Osteocyte (in vitro differentiated cells): ENCODE measurements at regions not wholly inside any gene's neighbourhood (a gene's known extent, or its start where the extent isn't known, plus 50 kb on each side); places are given as distances from the start of the nearest gene placed in this dataset.

Source experiments
- DNase-seq: peaks from one replicate; pipeline ENCODE4 v3.0.0; 2021; ENCODE audit warnings: mixed read lengths; ENCODE audit not compliant: unreplicated experiment; ENCODE audit errors: extremely low spot score
- H3K27ac Mint-ChIP-seq: one replicate; pipeline ENCODE4 v1.8.0; 2021; ENCODE audit warnings: mild to moderate bottlenecking, mixed read lengths; ENCODE audit not compliant: unreplicated experiment
- H3K27me3 Mint-ChIP-seq: one replicate; pipeline ENCODE4 v1.8.0; 2021; ENCODE audit warnings: mixed read lengths; ENCODE audit not compliant: unreplicated experiment
- H3K36me3 Mint-ChIP-seq: one replicate; pipeline ENCODE4 v1.8.0; 2021; ENCODE audit warnings: mixed read lengths; ENCODE audit not compliant: unreplicated experiment
- H3K4me1 Mint-ChIP-seq: one replicate; pipeline ENCODE4 v1.8.0; 2021; ENCODE audit warnings: mixed read lengths; ENCODE audit not compliant: unreplicated experiment
- H3K4me3 Mint-ChIP-seq: one replicate; pipeline ENCODE4 v1.8.0; 2021; ENCODE audit warnings: mild to moderate bottlenecking, moderate library complexity, mixed read lengths; ENCODE audit not compliant: unreplicated experiment
- H3K9me3 Mint-ChIP-seq: one replicate; pipeline ENCODE4 v1.8.0; 2021; ENCODE audit warnings: mixed read lengths; ENCODE audit not compliant: unreplicated experiment
- CTCF ChIP-seq: fragments of 200-600 bp; sonication (generic); IDR thresholded peaks from 2 replicates; pipeline ENCODE4 v1.5.0; 2021; ENCODE audit warnings: antibody characterized with exemption, mild to moderate bottlenecking, moderate library complexity

- TF ChIP-seq CTCF, result no peak
- Mint-ChIP-seq H3K9me3 (peaks cover 3% of the 10 kb centered on the region), H3K4me3 (no peak overlapping the region), H3K36me3 (no peaks in the 10 kb centered on the region), H3K4me1 (no peaks in the 10 kb centered on the region), H3K27ac (no peak overlapping the region), H3K27me3 (no peaks in the 10 kb centered on the region)
- DNase-seq, result no peak
Observed at GRCh38 chr12:87897662-87898061, 131.5 kb downstream of the C12orf50 start.

- DNase-seq, result no peak
- Mint-ChIP-seq H3K4me3 (peak overlapping the region; percentile 24), H3K27ac (no peak overlapping the region), H3K27me3 (no peaks in the 10 kb centered on the region), H3K4me1 (peaks cover 4% of the 10 kb centered on the region), H3K36me3 (no peaks in the 10 kb centered on the region), H3K9me3 (no peaks in the 10 kb centered on the region)
- TF ChIP-seq CTCF, result no peak
Observed at GRCh38 chr12:87883806-87884205, 145.4 kb downstream of the C12orf50 start.

GRCh38 chr12:87879141-87879540, 150.1 kb downstream of the C12orf50 start:
- Mint-ChIP-seq H3K4me1 (peaks cover 4% of the 10 kb centered on the region), H3K9me3 (peaks cover 5% of the 10 kb centered on the region), H3K27ac (no peak overlapping the region), H3K36me3 (no peaks in the 10 kb centered on the region), H3K27me3 (no peaks in the 10 kb centered on the region), H3K4me3 (no peak overlapping the region)
- no peak for TF ChIP-seq CTCF
- DNase-seq, result no peak

DNA sequence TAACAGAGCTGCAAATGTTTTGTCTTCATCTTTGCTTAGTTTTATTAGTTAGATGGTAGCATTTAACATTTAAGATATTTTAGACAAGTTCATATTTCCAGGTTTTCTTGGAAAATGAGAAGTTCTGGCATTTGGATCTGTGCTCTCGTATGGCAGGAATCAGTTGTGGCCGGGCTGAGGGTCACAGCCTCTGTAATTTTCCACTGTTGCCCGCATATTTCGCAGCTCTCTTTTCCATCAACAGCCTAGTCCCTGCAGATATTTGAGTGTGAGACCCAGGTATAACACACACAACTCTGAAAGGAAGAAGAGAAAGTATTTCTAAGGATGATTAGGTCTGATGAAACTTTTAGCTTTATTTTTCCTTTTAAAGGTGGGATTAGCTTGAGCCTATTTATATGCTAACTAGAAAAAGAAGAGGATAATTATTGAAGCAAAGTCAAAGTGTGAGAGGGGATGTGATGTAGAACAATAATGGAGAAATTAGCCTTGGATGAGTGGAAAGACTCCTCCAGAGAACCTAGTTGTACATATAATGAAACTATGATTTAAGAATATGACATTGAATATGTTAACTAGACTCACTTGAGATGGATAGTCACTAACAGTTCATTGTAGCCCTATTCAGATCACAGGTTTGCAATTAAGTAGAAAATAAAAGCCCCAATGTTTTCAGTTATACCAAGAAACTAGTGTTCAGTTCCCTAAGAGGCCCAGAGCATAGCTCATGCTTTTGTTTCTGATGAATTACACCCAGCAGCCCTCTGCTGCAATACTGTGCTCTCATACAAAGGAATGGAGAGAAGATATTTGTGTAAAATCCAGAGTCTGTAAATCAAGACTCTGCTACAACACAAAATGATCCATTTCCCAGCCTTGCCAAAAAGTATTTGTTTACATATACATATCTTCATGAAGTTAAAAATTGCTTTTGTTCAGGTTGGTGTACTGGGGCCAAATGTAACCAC, 158.4 kb downstream of the C12orf50 start:
- H3K4me3 Mint-ChIP-seq, result no peak overlapping the region
- peaks cover 10% of the 10 kb centered on the region for H3K4me1 Mint-ChIP-seq
- H3K27me3 Mint-ChIP-seq, result no peaks in the 10 kb centered on the region
- TF ChIP-seq CTCF, result no peak
- H3K36me3 Mint-ChIP-seq, result no peaks in the 10 kb centered on the region
- no peak for DNase-seq
- H3K27ac Mint-ChIP-seq, result no peak overlapping the region
- no peaks in the 10 kb centered on the region for H3K9me3 Mint-ChIP-seq

DNA sequence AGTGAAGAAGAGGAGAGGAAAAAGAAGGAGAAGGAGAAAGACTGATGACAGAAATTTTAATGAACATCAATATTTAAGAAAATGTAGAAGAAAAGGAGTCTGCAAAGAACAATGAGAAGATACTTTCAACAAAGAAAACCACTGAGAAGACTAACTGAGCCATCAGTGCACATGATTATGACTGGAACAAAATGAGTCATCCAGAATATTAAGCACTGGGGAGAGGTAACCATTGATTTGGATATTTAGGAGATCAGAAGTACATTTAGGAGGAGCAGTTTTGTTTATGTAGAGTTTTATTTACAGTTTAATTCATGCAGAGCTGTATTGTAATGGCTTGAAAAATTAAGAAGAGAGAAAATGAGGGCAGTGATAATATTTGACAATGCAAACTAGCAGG, 159.1 kb downstream of the C12orf50 start:
- Mint-ChIP-seq H3K27me3 (no peaks in the 10 kb centered on the region), H3K9me3 (no peaks in the 10 kb centered on the region), H3K27ac (no peak overlapping the region), H3K4me3 (no peak overlapping the region), H3K36me3 (no peaks in the 10 kb centered on the region), H3K4me1 (peaks cover 10% of the 10 kb centered on the region)
- no peak for TF ChIP-seq CTCF
- DNase-seq, result no peak
